PC-9 (cell line): ENCODE measurements at regions not wholly inside any gene's neighbourhood (a gene's known extent, or its start where the extent isn't known, plus 50 kb on each side); places are given as distances from the start of the nearest gene placed in this dataset.

Source experiments
- BruUV-seq: library from RNA; stranded (reverse); fragments of 400-500 nt; replicated peaks from 2 replicates; lab custom pipeline; 2021; lab: Mats Ljungman, UMichigan
- CTCF ChIA-PET: fragments of 300-600 bp; sonication (Branson Sonifier 250); formaldehyde crosslinking; loops from one replicate; lab custom pipeline; 2022; ENCODE audit warnings: antibody characterized with exemption; lab: Charles Lee
- POLR2A ChIA-PET: fragments of 300-600 bp; sonication (Branson Sonifier 250); formaldehyde crosslinking; loops from one replicate; lab custom pipeline; 2022; ENCODE audit warnings: antibody characterized with exemption; ENCODE audit not compliant: unreplicated experiment; lab: Charles Lee
- DNase-seq, 2 experiments: peaks; one replicate each; pipeline versions ENCODE4 v3.0.0 to v3.0.0-alpha.2; 2015 to 2022; ENCODE audit warnings: mixed read lengths in 1 of 2
- H2AFZ ChIP-seq: fragments of 200-600 bp; sonication (generic); 2 replicates; pipeline ENCODE4 v1.8.1; 2017; ENCODE audit warnings: antibody characterized with exemption
- H3F3A ChIP-seq: fragments of 200-600 bp; sonication (generic); 2 replicates; pipeline ENCODE4 v1.8.1; 2017; ENCODE audit warnings: antibody characterized with exemption, mild to moderate bottlenecking, low read depth; ENCODE audit not compliant: insufficient read depth
- H3K27ac ChIP-seq: fragments of 200-600 bp; sonication (generic); 2 replicates; pipeline ENCODE4 v1.6.1; 2016; ENCODE audit warnings: mixed run types
- H3K27me3 ChIP-seq: fragments of 200-600 bp; sonication (generic); 2 replicates; pipeline ENCODE4 v1.6.1; 2016; ENCODE audit warnings: low read depth, mixed run types; ENCODE audit not compliant: insufficient read depth
- H3K36me3 ChIP-seq: fragments of 200-600 bp; sonication (generic); 2 replicates; pipeline ENCODE4 v1.6.1; 2016; ENCODE audit warnings: low read depth, mixed run types
- H3K4me1 ChIP-seq: fragments of 200-600 bp; sonication (generic); replicated peaks from 2 replicates; pipeline ENCODE4 v1.6.1; 2016; ENCODE audit warnings: mixed run types; ENCODE audit not compliant: insufficient read depth
- H3K4me2 ChIP-seq: fragments of 200-600 bp; sonication (generic); 2 replicates; pipeline ENCODE4 v1.6.1; 2017; ENCODE audit warnings: mixed run types
- H3K4me3 ChIP-seq: fragments of 200-600 bp; sonication (generic); 2 replicates; pipeline ENCODE4 v1.6.1; 2016; ENCODE audit warnings: mixed run types
- H3K79me2 ChIP-seq: fragments of 200-600 bp; sonication (generic); 2 replicates; pipeline ENCODE4 v1.6.1; 2017; ENCODE audit warnings: low read depth, mixed run types
- H3K9me2 ChIP-seq: fragments of 200-600 bp; sonication (generic); 2 replicates; pipeline ENCODE4 v1.8.1; 2017; ENCODE audit warnings: mild to moderate bottlenecking; ENCODE audit not compliant: insufficient read depth
- H3K9me3 ChIP-seq: fragments of 200-600 bp; sonication (generic); 2 replicates; pipeline ENCODE4 v1.8.1; 2016; ENCODE audit warnings: low read depth; ENCODE audit not compliant: insufficient read depth
- H4K20me1 ChIP-seq: fragments of 200-600 bp; sonication (generic); 2 replicates; pipeline ENCODE4 v1.8.1; 2017; ENCODE audit not compliant: insufficient read depth
- CTCF ChIP-seq: fragments of 200-600 bp; sonication (generic); conservative IDR thresholded peaks from 2 replicates; pipeline ENCODE4 v1.6.1; 2017; ENCODE audit warnings: mixed run types, antibody characterized with exemption, mild to moderate bottlenecking, moderate library complexity
- EZH2 ChIP-seq: fragments of 200-600 bp; sonication (generic); IDR thresholded peaks from 2 replicates; pipeline ENCODE4 v1.8.0; 2017; ENCODE audit warnings: antibody characterized with exemption, low read depth
- intact Hi-C: fragments of 100-400 bp; cut with micrococcal nuclease; formaldehyde crosslinking; loops from one replicate; pipeline ENCODE4 v1.10.0; 2022; ENCODE audit not compliant: unreplicated experiment

GRCh38 chr6:133583907-133584427 is 304.9 kb upstream of the TCF21 start:
- H3K27ac ChIP-seq: no peak overlapping the region
- H3K79me2 ChIP-seq: no peaks in the 10 kb centered on the region
- H3K9me3 ChIP-seq: no peaks in the 10 kb centered on the region
- no peak overlapping the region for H3K4me2 ChIP-seq
- no peaks in the 10 kb centered on the region for H3F3A ChIP-seq
- BruUV-seq: no TSS peak
- H3K27me3 ChIP-seq: no peaks in the 10 kb centered on the region
- POLR2A ChIA-PET: no interaction called here
- no peak overlapping the region for H2AFZ ChIP-seq
- no peak overlapping the region for H3K4me3 ChIP-seq
- H3K9me2 ChIP-seq: no peaks in the 10 kb centered on the region
- TF ChIP-seq CTCF (no peak), EZH2 (no peak)
- H3K4me1 ChIP-seq: no peaks in the 10 kb centered on the region
- DNase-seq: no peak
- intact Hi-C loops: no loop called here
- CTCF ChIA-PET: no interaction called here
- H4K20me1 ChIP-seq: no peaks in the 10 kb centered on the region
- no peaks in the 10 kb centered on the region for H3K36me3 ChIP-seq

- no peak for DNase-seq
Observed at GRCh38 chr6:133584823-133585222, 304.1 kb upstream of the TCF21 start.

GRCh38 chr6:133585978-133586377 is 302.9 kb upstream of the TCF21 start:
- Histone ChIP-seq H3K4me3 (no peak overlapping the region), H3K36me3 (no peaks in the 10 kb centered on the region), H2AFZ (no peak overlapping the region; the same call in 1 of the 2 replicates), H4K20me1 (no peaks in the 10 kb centered on the region), H3K9me2 (no peaks in the 10 kb centered on the region), H3K27me3 (no peaks in the 10 kb centered on the region), H3K9me3 (no peaks in the 10 kb centered on the region), H3K4me2 (no peak overlapping the region), H3K27ac (no peak overlapping the region), H3K4me1 (no peaks in the 10 kb centered on the region), H3K79me2 (no peaks in the 10 kb centered on the region), H3F3A (no peaks in the 10 kb centered on the region)
- TF ChIP-seq CTCF (no peak), EZH2 (no peak)
- BruUV-seq: no TSS peak
- ChIA-PET POLR2A (no interaction called here), CTCF (no interaction called here)
- no peak for DNase-seq
- intact Hi-C loops: no loop called here

More at GRCh38 chr6:133584823-133585222, 304.1 kb upstream of the TCF21 start:
- H3K4me1 ChIP-seq: no peaks in the 10 kb centered on the region
- no peaks in the 10 kb centered on the region for H3K27me3 ChIP-seq
- H3K4me2 ChIP-seq: no peak overlapping the region
- no peaks in the 10 kb centered on the region for H4K20me1 ChIP-seq
- no peak for TF ChIP-seq EZH2
- no peak for TF ChIP-seq CTCF
- POLR2A ChIA-PET: no interaction called here
- H3F3A ChIP-seq: no peaks in the 10 kb centered on the region
- no peaks in the 10 kb centered on the region for H3K36me3 ChIP-seq
- H3K4me3 ChIP-seq: no peak overlapping the region
- CTCF ChIA-PET: no interaction called here
- intact Hi-C loops: no loop called here
- H3K27ac ChIP-seq: no peak overlapping the region
- H3K9me2 ChIP-seq: no peaks in the 10 kb centered on the region
- H2AFZ ChIP-seq: no peak overlapping the region
- H3K9me3 ChIP-seq: no peaks in the 10 kb centered on the region
- no TSS peak for BruUV-seq
- no peaks in the 10 kb centered on the region for H3K79me2 ChIP-seq
